ENCODE measurements at regions not wholly inside any gene's neighbourhood (a gene's known extent, or its start where the extent isn't known, plus 50 kb on each side); places are given as distances from the start of the nearest gene placed in this dataset.

DNA sequence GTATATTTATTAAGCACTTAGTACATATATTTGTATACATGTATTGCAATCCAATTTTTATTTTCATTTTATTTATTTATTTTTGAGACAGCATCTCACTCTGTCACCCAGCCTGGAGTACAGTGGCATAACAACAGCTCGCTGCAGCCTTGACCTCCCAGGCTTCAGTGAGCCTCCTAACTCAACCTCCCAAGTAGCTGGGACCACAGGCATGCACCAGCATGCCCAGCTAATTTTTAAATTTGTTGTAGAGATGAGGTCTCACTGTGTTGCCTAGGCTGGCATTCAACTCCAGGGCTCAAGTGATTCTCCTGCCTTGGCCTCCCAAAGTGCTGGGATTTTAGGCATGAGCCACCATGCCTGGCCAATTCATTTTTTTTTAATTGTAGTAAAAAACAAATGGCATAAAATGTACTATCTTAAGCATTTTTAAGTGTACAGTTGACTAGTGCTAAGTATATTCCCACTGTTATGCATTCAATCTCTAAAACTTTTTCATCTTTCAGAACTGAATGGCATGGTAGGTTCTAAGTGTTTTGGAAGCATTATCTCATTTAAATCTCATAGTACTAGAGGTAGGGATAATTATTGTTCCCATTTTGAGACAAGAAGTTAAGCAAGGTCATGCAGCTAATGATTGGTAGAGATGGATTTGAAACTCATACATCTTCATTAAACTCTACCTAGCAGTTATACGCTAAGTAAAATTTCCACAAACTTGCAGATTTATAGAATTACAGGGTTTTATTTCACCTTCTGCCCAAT lies 264.0 kb upstream of the NFE2L3 start:
- H3K4me3 ChIP-seq (ENCODE audit: low read depth in 1 of 2, low read length in 2 of 2): no peak overlapping the region
- H4K20me1 ChIP-seq (ENCODE audit: insufficient read depth, low read length): no peaks in the 10 kb centered on the region
- H2AFZ ChIP-seq (ENCODE audit: low read depth, low read length): no peak overlapping the region
- no peak overlapping the region for H3K4me2 ChIP-seq (ENCODE audit: insufficient read depth, low read length)
- no peaks in the 10 kb centered on the region for H3K79me2 ChIP-seq (ENCODE audit: insufficient read depth, low read length)
- TF ChIP-seq, protein P1, sequence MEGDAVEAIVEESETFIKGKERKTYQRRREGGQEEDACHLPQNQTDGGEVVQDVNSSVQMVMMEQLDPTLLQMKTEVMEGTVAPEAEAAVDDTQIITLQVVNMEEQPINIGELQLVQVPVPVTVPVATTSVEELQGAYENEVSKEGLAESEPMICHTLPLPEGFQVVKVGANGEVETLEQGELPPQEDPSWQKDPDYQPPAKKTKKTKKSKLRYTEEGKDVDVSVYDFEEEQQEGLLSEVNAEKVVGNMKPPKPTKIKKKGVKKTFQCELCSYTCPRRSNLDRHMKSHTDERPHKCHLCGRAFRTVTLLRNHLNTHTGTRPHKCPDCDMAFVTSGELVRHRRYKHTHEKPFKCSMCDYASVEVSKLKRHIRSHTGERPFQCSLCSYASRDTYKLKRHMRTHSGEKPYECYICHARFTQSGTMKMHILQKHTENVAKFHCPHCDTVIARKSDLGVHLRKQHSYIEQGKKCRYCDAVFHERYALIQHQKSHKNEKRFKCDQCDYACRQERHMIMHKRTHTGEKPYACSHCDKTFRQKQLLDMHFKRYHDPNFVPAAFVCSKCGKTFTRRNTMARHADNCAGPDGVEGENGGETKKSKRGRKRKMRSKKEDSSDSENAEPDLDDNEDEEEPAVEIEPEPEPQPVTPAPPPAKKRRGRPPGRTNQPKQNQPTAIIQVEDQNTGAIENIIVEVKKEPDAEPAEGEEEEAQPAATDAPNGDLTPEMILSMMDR (IDR thresholded peaks at IDR 0.05; ENCODE audit: borderline replicate concordance, extremely low read depth, low read length, poor library complexity, severe bottlenecking): no peak
- TF ChIP-seq EZH2 (IDR thresholded peaks at IDR 0.05; ENCODE audit: borderline replicate concordance, low read depth, low read length, severe bottlenecking): no peak
- H3K9ac ChIP-seq (ENCODE audit: low read depth, low read length): no peak overlapping the region
- H3K27ac ChIP-seq (ENCODE audit: low read length): no peak overlapping the region
- H3K27me3 ChIP-seq (ENCODE audit: insufficient read depth, low read length, poor library complexity): peaks cover 22% of the 10 kb centered on the region
- no peaks in the 10 kb centered on the region for H3K9me3 ChIP-seq (ENCODE audit: insufficient read depth, low read length, severe bottlenecking)
- peaks cover 7% of the 10 kb centered on the region for H3K4me1 ChIP-seq (ENCODE audit: insufficient read depth, low read length)
- no peaks in the 10 kb centered on the region for H3K36me3 ChIP-seq (ENCODE audit: insufficient read depth, low read length)
- ATAC-seq (ENCODE audit: insufficient read depth, low read depth): no peak
- DNase-seq: no peak

DNA sequence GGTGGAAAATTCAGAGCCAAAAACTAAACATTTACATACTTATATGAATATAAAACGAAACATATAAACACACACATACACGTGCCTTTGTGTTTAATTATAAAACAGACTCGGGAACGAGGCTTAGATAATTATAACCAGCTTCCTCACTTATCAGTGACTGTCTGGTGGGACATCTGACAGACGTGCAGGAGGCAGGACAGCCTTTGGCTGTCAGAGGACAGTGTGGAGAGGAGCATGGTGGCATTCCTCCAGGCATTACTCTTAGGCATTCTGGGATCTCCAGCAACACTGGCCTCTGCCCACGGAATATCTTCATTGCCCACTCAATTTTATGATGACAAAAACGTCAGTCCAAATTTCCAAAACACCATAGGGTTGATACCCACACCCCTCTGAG lies 262.2 kb upstream of the NFE2L3 start:
- Histone ChIP-seq H3K79me2 (ENCODE audit: insufficient read depth, low read length) (no peaks in the 10 kb centered on the region), H3K4me1 (ENCODE audit: insufficient read depth, low read length) (peaks cover 12% of the 10 kb centered on the region), H3K27ac (ENCODE audit: low read length) (no peak overlapping the region), H2AFZ (ENCODE audit: low read depth, low read length) (peak overlapping the region; percentile 36; the same call in 1 of the 2 replicates), H3K4me2 (ENCODE audit: insufficient read depth, low read length) (no peak overlapping the region), H3K4me3 (ENCODE audit: low read depth in 1 of 2, low read length in 2 of 2) (no peak overlapping the region), H3K27me3 (ENCODE audit: insufficient read depth, low read length, poor library complexity) (peaks cover 22% of the 10 kb centered on the region), H3K9me3 (ENCODE audit: insufficient read depth, low read length, severe bottlenecking) (no peaks in the 10 kb centered on the region), H4K20me1 (ENCODE audit: insufficient read depth, low read length) (no peaks in the 10 kb centered on the region), H3K9ac (ENCODE audit: low read depth, low read length) (no peak overlapping the region), H3K36me3 (ENCODE audit: insufficient read depth, low read length) (no peaks in the 10 kb centered on the region)
- TF ChIP-seq EZH2 (IDR thresholded peaks at IDR 0.05; ENCODE audit: borderline replicate concordance, low read depth, low read length, severe bottlenecking): no peak
- TF ChIP-seq, protein P1 (IDR thresholded peaks at IDR 0.05; ENCODE audit: borderline replicate concordance, extremely low read depth, low read length, poor library complexity, severe bottlenecking): no peak
- no peak for ATAC-seq (ENCODE audit: insufficient read depth, low read depth)
- DNase-seq: no peak

DNA sequence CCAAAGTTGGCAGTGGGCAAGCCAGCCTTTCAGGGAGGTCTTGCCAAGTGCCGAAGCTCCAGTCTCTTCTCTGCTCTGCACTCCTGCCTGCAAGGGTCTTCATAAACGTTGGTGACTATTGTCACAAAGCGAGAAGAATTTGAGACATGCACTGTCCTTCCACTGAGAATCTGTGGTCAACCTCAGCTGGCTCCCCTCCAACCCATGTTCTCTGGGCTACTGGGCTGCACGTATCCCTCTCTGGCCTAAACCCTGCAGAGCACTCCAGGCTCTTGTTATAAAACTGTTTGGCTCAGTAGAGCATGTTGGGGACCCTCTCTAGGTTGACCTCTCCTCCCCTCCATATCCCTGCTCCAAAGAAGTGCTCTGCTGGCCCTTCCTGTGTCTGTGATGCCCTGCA lies 260.4 kb upstream of the NFE2L3 start:
- TF ChIP-seq, protein P1 (IDR thresholded peaks at IDR 0.05; ENCODE audit: borderline replicate concordance, extremely low read depth, low read length, poor library complexity, severe bottlenecking): no peak
- H2AFZ ChIP-seq (ENCODE audit: low read depth, low read length): no peak overlapping the region
- DNase-seq (no peak), ATAC-seq (ENCODE audit: insufficient read depth, low read depth) (no peak)
- no peak overlapping the region for H3K9ac ChIP-seq (ENCODE audit: low read depth, low read length)
- no peaks in the 10 kb centered on the region for H3K79me2 ChIP-seq (ENCODE audit: insufficient read depth, low read length)
- H3K4me1 ChIP-seq (ENCODE audit: insufficient read depth, low read length): peaks cover 12% of the 10 kb centered on the region
- H3K9me3 ChIP-seq (ENCODE audit: insufficient read depth, low read length, severe bottlenecking): no peaks in the 10 kb centered on the region
- no peak overlapping the region for H3K4me2 ChIP-seq (ENCODE audit: insufficient read depth, low read length)
- H3K27ac ChIP-seq (ENCODE audit: low read length): no peak overlapping the region
- peaks cover 17% of the 10 kb centered on the region for H3K27me3 ChIP-seq (ENCODE audit: insufficient read depth, low read length, poor library complexity)
- no peaks in the 10 kb centered on the region for H3K36me3 ChIP-seq (ENCODE audit: insufficient read depth, low read length)
- H4K20me1 ChIP-seq (ENCODE audit: insufficient read depth, low read length): no peaks in the 10 kb centered on the region
- no peak overlapping the region for H3K4me3 ChIP-seq (ENCODE audit: low read depth in 1 of 2, low read length in 2 of 2)
